Ishikawa (cell line): ENCODE measurements at regions not wholly inside any gene's neighbourhood (a gene's known extent, or its start where the extent isn't known, plus 50 kb on each side); places are given as distances from the start of the nearest gene placed in this dataset.

Source experiments
- CREB1 ChIP-seq: IDR thresholded peaks from 2 replicates; pipeline ENCODE4 v1.6.1; 2012; ENCODE audit warnings: low read depth
- EP300 ChIP-seq: IDR thresholded peaks from 2 replicates; pipeline ENCODE4 v1.6.1; 2012; ENCODE audit warnings: borderline replicate concordance
- FOXM1 ChIP-seq: IDR thresholded peaks from 2 replicates; pipeline ENCODE4 v1.6.1; 2012; ENCODE audit warnings: low read depth, borderline replicate concordance
- MAX ChIP-seq: IDR thresholded peaks from 2 replicates; pipeline ENCODE4 v1.6.1; 2012
- NFIC ChIP-seq: IDR thresholded peaks from 2 replicates; pipeline ENCODE4 v1.6.1; 2012
- RAD21 ChIP-seq: IDR thresholded peaks from 2 replicates; pipeline ENCODE4 v1.6.1; 2012; ENCODE audit warnings: low read depth
- REST ChIP-seq: IDR thresholded peaks from 2 replicates; pipeline ENCODE4 v1.6.1; 2012; ENCODE audit warnings: low read depth, mild to moderate bottlenecking
- TAF1 ChIP-seq: IDR thresholded peaks from 2 replicates; pipeline ENCODE4 v1.6.1; 2012; ENCODE audit warnings: low read depth, mild to moderate bottlenecking
- TCF12 ChIP-seq: IDR thresholded peaks from 2 replicates; pipeline ENCODE4 v1.6.1; 2012; ENCODE audit warnings: low read depth
- USF1 ChIP-seq: IDR thresholded peaks from 2 replicates; pipeline ENCODE4 v1.6.1; 2012
- YY1 ChIP-seq: IDR thresholded peaks from 2 replicates; pipeline ENCODE4 v1.6.1; 2012; ENCODE audit warnings: low read depth

DNA sequence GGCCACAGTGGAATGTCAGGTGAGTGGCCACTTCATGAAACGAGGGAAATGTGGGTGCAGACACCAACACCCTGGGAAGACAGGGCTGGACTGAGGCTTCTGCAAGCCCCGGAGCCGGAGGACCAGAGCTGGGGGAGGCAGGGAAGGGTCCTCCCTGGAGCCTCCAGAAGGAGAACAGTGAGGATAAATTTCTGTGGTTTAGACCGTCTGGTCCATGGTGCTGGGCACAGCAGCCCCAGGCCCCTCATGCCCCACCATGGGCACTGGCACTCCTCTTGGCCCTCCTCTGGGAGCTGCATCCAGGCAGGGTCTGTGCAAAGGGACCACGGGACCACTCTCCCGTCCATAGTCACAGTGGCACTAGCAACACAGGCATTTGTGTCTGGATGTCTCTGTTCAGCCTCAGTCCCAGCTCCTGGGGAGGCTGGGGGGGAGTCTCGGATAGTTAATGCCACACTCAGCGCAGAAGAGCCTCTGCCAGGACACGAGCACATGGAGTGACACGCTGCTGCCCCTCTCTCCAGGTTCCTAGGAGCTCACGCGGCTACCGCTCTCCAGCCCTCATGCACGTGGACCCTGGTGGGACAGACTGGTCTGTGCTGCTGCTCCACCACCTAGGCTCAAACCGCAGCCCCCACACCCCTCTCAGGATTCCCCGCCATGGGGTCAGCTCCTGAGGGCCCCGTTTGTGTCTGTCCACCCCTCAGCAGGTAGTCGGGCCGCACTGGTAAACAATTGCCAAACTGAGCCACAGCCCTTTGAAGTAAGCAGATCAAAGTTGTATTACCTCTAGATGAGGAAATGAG is 305.9 kb upstream of the SALL3 start:
- TF ChIP-seq NFIC = no peak
- no peak for TF ChIP-seq RAD21
- no peak for TF ChIP-seq EP300
- no peak for TF ChIP-seq TAF1
- TF ChIP-seq CREB1 = no peak
- TF ChIP-seq YY1 = no peak
- TF ChIP-seq MAX = no peak
- no peak for TF ChIP-seq TCF12
- no peak for TF ChIP-seq USF1
- TF ChIP-seq REST = no peak
- no peak for TF ChIP-seq FOXM1
